GM12874 (cell line): ENCODE measurements at regions not wholly inside any gene's neighbourhood (a gene's known extent, or its start where the extent isn't known, plus 50 kb on each side); places are given as distances from the start of the nearest gene placed in this dataset.

ENCODE experiments used
- CTCF ChIP-seq: IDR thresholded peaks from 2 replicates; pipeline ENCODE4 v1.5.1; 2011; ENCODE audit warnings: low read depth, mild to moderate bottlenecking, control low read depth, low read length, moderate library complexity; ENCODE audit not compliant: insufficient read depth

DNA sequence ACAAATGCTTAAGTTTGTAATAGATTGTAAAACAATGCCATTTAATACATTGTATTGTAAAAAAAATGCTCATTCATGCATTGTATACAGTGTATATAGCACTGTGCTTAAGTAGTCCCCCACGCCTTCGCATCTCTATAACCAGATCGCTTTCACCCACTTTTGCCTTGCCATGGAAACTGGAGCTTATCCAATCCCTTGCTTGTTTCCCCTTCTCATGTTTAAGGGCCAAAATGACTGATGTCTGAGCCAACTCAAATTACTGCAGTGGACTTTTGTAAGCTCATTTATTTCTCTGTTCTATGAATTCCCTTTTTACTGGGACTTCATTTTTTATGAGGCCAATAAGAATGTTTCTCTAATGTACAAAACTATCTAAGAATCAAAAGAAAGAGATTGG, 730.9 kb upstream of the GJE1 start:
- TF ChIP-seq CTCF: no peak

DNA sequence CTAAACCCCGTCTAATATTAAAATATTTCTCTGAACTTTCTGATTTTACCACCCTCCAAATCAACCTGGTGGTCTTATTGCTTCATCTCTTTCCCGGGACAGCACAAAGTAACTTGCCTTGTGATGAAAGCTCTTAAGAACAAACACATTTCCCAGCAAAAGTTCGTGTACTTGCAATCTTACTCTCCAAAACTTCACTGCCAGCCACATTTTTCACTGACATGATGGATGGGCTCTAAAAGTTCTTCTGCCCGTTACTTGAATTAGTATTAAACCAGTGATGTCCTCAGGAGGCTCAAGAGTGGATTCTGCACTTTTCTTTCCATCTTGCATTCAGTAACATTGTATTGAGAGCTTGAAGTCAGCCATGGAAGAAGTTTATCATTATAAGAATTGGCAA, 731.6 kb upstream of the GJE1 start:
- no peak for TF ChIP-seq CTCF

DNA sequence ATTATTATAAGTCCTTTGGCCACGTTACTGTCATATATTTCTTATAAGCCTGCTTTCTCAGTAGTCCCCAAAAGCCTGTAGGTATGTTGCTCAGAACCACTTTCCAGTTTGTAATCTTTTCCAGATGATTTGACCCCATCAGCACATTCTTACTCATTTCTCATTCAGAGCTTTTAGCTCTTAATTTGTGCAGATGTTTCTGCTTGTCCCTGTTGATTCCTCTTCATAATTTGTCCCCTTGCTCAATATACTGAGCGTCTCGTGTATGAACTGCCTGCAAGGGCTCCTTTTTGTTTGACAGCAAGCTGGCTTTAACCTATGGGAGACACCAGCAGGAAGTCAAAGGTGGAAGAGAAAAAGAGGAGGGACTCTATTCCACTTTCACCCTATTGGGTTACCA, 733.8 kb upstream of the GJE1 start:
- TF ChIP-seq CTCF: no peak

GRCh38 chr6:141395443-141396008, 737.2 kb upstream of the GJE1 start:
- no peak for TF ChIP-seq CTCF

DNA sequence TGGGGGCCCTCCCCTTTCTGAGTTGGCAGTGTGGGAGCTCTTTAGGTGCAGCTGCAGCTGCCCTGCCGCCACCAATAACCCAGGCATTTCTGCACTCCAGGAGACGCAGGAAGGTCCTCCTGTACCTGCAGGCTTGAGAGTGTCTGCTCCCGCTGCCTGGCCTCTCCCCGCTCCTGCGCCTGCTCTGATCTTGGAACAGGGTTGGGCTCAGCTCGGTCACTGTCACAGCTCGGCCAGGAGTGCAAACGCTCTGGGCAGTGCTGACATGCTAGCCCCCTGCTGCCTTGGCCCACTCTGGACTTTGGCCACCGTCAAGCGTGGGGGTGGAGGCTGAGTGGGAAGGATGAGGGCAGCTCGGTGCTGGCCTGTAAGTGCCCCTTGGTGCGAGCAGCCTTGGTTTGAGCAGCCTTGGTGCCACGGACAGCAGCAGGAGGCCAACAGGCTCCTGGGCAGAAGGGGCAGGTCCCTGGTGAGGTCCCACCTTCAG, 738.1 kb upstream of the GJE1 start:
- TF ChIP-seq CTCF: no peak

DNA sequence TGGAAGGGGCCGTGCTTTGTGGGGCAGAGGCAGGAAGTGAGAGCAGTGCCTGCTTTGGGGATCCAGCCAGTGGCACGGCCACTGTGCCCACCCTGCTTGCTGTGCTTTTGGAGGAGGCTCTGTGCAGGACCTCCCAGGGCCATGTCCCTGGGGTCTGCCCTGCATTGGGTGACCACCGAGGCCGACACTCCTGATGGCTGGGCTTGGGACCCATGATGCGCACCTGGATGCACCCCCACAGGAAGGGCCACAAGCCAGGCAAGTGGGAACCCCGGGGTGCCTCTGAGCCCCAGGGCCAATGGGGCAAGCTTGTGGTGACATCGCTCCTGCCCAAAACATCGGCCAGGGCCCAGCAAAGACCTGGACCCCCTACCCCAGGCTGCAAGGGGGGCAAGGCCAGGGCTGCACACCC, 738.6 kb upstream of the GJE1 start:
- no peak for TF ChIP-seq CTCF

DNA sequence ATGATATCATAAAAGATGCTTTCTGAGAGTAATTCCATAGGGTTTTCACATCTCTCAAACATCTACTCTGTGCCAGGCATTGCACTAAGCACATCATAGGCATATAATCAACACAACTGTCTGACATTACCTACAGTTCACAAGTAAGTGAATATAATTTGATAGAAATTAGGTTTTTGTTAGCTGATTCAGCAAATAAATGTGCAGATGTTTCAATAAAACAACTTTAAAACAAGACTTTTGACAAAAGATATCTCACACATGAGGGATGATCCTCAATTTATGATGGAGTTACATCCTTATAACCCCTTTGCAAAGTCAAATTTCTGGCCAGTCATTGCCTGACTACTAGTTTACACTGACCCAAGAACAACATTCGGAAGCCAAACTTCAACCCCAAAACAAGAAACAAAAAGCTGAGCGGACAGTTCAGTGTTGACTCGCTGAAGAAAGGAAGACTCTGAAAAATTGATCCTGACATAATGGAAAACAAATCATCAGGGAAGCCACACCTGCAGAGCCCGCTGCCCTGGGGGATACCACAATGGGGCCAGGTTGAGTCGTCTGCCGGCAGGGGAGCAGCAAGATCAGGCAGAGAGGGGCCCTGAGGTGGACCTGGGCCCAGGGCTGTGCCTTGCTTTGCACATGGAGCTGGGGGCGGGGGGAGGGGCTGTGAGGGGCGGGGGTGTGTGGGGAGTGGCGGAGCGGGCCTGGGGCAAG, 739.2 kb upstream of the GJE1 start:
- TF ChIP-seq CTCF: no peak
